DOHH2 (cell line): ENCODE measurements at regions not wholly inside any gene's neighbourhood (a gene's known extent, or its start where the extent isn't known, plus 50 kb on each side); places are given as distances from the start of the nearest gene placed in this dataset.

Experiments
- CTCF ChIP-seq: fragments of 200-600 bp; sonication (generic); IDR thresholded peaks from one replicate; pipeline ENCODE4 v1.5.1; 2014; ENCODE audit warnings: antibody characterized with exemption, mild to moderate bottlenecking, low read depth, low read length; ENCODE audit not compliant: poor library complexity, severe bottlenecking
- EZH2phosphoT487 ChIP-seq: fragments of 200-600 bp; sonication (generic); IDR thresholded peaks from 2 replicates; pipeline ENCODE4 v1.6.1; 2017; ENCODE audit warnings: borderline replicate concordance, mild to moderate bottlenecking, antibody characterized with exemption, low read length, moderate library complexity, mixed read lengths

- no peak for TF ChIP-seq CTCF
- TF ChIP-seq EZH2phosphoT487: no peak
Measured at GRCh38 chr14:56892959-56893358, 82.7 kb upstream of the OTX2 start.
